Gastrocnemius medialis (tissue), 4 donors: ENCODE measurements at regions not wholly inside any gene's neighbourhood (a gene's known extent, or its start where the extent isn't known, plus 50 kb on each side); places are given as distances from the start of the nearest gene placed in this dataset.

Experiments
- ATAC-seq, 2 donors: fragments of 150-250 bp; one replicate each; pipeline ENCODE4 v1.9.1; 2016
- DNase-seq, 2 donors: peaks; one replicate each; pipeline ENCODE4 v3.0.0-alpha.2; 2019
- H3K27ac ChIP-seq, 4 donors: fragments of 200-600 bp; sonication (generic); 1 replicate in 1 of 4; 2 replicates in 3 of 4; pipeline ENCODE4 v1.5.1; 2016 to 2018; ENCODE audit warnings: mild to moderate bottlenecking in 2 of 4, moderate library complexity in 1 of 4
- H3K27me3 ChIP-seq, 3 donors: fragments of 200-600 bp; sonication (generic) in 2 of 3; 1 replicate in 1 of 3; 2 replicates in 2 of 3; pipeline versions ENCODE4 v1.5.1 to v1.6.0; 2016 to 2019; ENCODE audit warnings: mild to moderate bottlenecking in 1 of 3, moderate library complexity in 1 of 3
- H3K36me3 ChIP-seq, 2 donors: fragments of 200-600 bp; sonication (generic) in 1 of 2; one replicate each; pipeline ENCODE4 v1.5.1; 2017 to 2018
- H3K4me1 ChIP-seq, 2 donors: fragments of 200-600 bp; sonication (generic) in 1 of 2; one replicate each; pipeline ENCODE4 v1.5.1; 2016 to 2017; ENCODE audit warnings: mild to moderate bottlenecking in 2 of 2
- H3K4me3 ChIP-seq, 4 donors: fragments of 200-600 bp; sonication (generic) in 3 of 4; 1 replicate in 1 of 4; 2 replicates in 3 of 4; pipeline ENCODE4 v1.5.1; 2016 to 2019; ENCODE audit warnings: mild to moderate bottlenecking in 2 of 4
- H3K9me3 ChIP-seq, 3 donors: fragments of 200-600 bp; sonication (generic) in 2 of 3; 1 replicate in 1 of 3; 2 replicates in 2 of 3; pipeline ENCODE4 v1.5.1; 2016 to 2019
- CTCF ChIP-seq, 5 experiments: fragments of 450-650 bp in 3 of 5; fragments of 200-600 bp in 2 of 5; sonication (generic) in 2 of 5; IDR thresholded peaks in 4 of 5; conservative IDR thresholded peaks in 1 of 5; 1 replicate in 4 of 5; 2 replicates in 1 of 5; pipeline ENCODE4 v1.5.1; 2016 to 2019; ENCODE audit warnings: antibody characterized with exemption in 5 of 5, mild to moderate bottlenecking in 3 of 5, moderate library complexity in 3 of 5
- POLR2A ChIP-seq, 2 donors: fragments of 450-650 bp; IDR thresholded peaks; one replicate each; pipeline ENCODE4 v1.6.1; 2017; ENCODE audit warnings: antibody characterized with exemption in 2 of 2, mild to moderate bottlenecking in 2 of 2, moderate library complexity in 2 of 2
- in situ Hi-C, 4 donors: fragments of 200-750 bp; cut with MboI; loops; one replicate each; pipeline versions ENCODE4 v1.15.0 to v1.8.0; 2017; ENCODE audit warnings: low sequenced_read_pairs in 4 of 4
- intact Hi-C: fragments of 100-400 bp; cut with DNase I; formaldehyde crosslinking; loops from one replicate; pipeline ENCODE4 v1.15.1; 2023; ENCODE audit warnings: low total_unique reads

- Histone ChIP-seq H3K4me1 (no peaks in the 10 kb centered on the region), H3K27ac (no peak overlapping the region), H3K9me3 (no peaks in the 10 kb centered on the region), H3K36me3 (no peaks in the 10 kb centered on the region), H3K4me3 (no peak overlapping the region), H3K27me3 (no peaks in the 10 kb centered on the region)
- TF ChIP-seq POLR2A (IDR thresholded peaks at IDR 0.05) (no peak), CTCF (IDR thresholded peaks at IDR 0.05 in 4 of 5, conservative IDR thresholded peaks at IDR 0.05 in 1 of 5) (no peak)
- in situ Hi-C loops (no loop called here), intact Hi-C loops (no loop called here)
- ATAC-seq = no peak
- DNase-seq = no peak
Observed at GRCh38 chr2:117704818-117705217, 109.7 kb upstream of the DDX18 start.

GRCh38 chr2:117707874-117708273 is 106.6 kb upstream of the DDX18 start:
- Histone ChIP-seq H3K9me3 (no peaks in the 10 kb centered on the region), H3K27ac (no peak overlapping the region), H3K4me3 (no peak overlapping the region), H3K27me3 (no peaks in the 10 kb centered on the region), H3K36me3 (no peaks in the 10 kb centered on the region), H3K4me1 (no peaks in the 10 kb centered on the region)
- ATAC-seq (no peak), DNase-seq (no peak)
- no peak for TF ChIP-seq POLR2A (IDR thresholded peaks at IDR 0.05)
- TF ChIP-seq CTCF (IDR thresholded peaks at IDR 0.05 in 4 of 5, conservative IDR thresholded peaks at IDR 0.05 in 1 of 5) = no peak
- intact Hi-C loops (no loop called here), in situ Hi-C loops (no loop called here)

- Histone ChIP-seq H3K4me1 (no peaks in the 10 kb centered on the region), H3K36me3 (no peaks in the 10 kb centered on the region), H3K9me3 (no peaks in the 10 kb centered on the region), H3K27me3 (no peaks in the 10 kb centered on the region), H3K27ac (no peak overlapping the region), H3K4me3 (no peak overlapping the region)
- TF ChIP-seq POLR2A (IDR thresholded peaks at IDR 0.05) (no peak), CTCF (IDR thresholded peaks at IDR 0.05 in 4 of 5, conservative IDR thresholded peaks at IDR 0.05 in 1 of 5) (no peak)
- ATAC-seq (no peak), DNase-seq (no peak)
- in situ Hi-C loops = no loop called here
- intact Hi-C loops = no loop called here
Observed at GRCh38 chr2:117712684-117713083, 101.8 kb upstream of the DDX18 start.

GRCh38 chr2:117714110-117714509 is 100.4 kb upstream of the DDX18 start:
- H3K4me1 ChIP-seq = no peaks in the 10 kb centered on the region
- no peak for DNase-seq
- no peak overlapping the region for H3K4me3 ChIP-seq
- H3K9me3 ChIP-seq = no peaks in the 10 kb centered on the region
- H3K27me3 ChIP-seq = no peaks in the 10 kb centered on the region
- H3K27ac ChIP-seq = no peak overlapping the region
- intact Hi-C loops = no loop called here
- no peaks in the 10 kb centered on the region for H3K36me3 ChIP-seq
- TF ChIP-seq CTCF (IDR thresholded peaks at IDR 0.05 in 4 of 5, conservative IDR thresholded peaks at IDR 0.05 in 1 of 5) (no peak), POLR2A (IDR thresholded peaks at IDR 0.05) (no peak)
- in situ Hi-C loops = no loop called here
- no peak for ATAC-seq

- Histone ChIP-seq H3K36me3 (no peaks in the 10 kb centered on the region), H3K9me3 (no peaks in the 10 kb centered on the region), H3K27ac (no peak overlapping the region), H3K4me3 (no peak overlapping the region), H3K27me3 (no peaks in the 10 kb centered on the region), H3K4me1 (no peaks in the 10 kb centered on the region)
- DNase-seq (no peak), ATAC-seq (no peak)
- intact Hi-C loops (no loop called here), in situ Hi-C loops (no loop called here)
- no peak for TF ChIP-seq POLR2A (IDR thresholded peaks at IDR 0.05)
- TF ChIP-seq CTCF (IDR thresholded peaks at IDR 0.05 in 4 of 5, conservative IDR thresholded peaks at IDR 0.05 in 1 of 5) = no peak
Observed at GRCh38 chr2:117714745-117715417, 99.6 kb upstream of the DDX18 start.
